ENCODE measurements at regions not wholly inside any gene's neighbourhood (a gene's known extent, or its start where the extent isn't known, plus 50 kb on each side); places are given as distances from the start of the nearest gene placed in this dataset.
"Not testable (repeated sequence)": the region's sequence is repeated elsewhere in the genome, so short reads cannot be mapped to it uniquely, and the experiment has no call there.

DNA sequence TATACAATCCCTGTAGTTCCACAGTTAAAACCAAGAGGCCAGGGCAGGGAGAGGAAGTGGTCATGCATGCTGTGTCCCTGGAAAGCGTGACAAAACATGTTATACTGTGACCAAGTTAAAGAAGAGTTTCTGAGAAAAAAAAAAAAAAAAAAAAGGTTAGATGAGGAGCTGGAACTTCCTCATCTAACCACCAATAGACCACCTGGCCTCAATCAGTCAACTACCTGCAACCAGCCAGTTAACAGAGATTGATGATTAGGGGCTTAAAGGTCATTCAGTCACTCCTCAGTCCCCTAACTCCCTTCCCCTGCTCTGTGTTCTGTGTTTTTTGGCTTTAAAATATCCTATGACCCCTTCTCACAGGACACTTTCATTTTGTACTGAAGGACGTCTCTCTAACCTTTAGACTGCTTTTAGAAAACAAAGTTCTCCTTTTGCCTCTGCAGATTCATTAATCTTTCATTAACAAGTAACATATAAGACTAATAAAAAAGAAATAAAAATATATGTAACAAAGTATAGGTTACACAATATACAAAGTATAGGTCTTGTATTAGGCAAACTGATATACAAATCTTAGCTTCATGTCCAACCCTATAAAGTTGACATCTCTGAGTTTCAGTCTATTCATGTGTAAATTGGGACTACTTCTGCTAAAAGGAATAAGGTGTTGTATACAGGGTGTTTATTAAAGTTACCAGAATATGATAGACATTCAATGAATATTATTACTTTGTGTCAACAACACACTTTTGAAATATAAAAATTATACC, 179.1 kb upstream of the NDST4 start:
- no peak for DNase-seq

- DNase-seq, result no peak
These were observed 174.0 kb upstream of the NDST4 start for GRCh38 chr4:115287426-115287825.

DNA sequence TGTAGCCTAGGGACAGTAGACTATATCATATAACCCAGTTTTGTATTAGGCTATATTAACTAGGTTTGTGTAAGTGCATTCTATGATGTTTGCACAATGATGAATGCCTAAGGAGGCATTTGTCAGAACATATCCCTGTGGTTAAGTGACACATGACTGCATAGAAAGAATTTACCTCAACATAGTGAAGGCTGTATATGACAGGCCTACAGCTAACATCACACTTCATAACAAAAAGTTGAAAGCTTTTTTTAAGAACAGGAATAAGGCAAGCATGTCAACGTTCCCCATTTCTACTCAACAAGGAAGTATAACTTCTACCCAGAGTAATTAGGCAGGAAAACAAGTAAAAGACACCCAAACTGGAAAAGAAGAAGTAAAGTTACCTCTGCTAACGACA, 165.9 kb upstream of the NDST4 start:
- DNase-seq, result no peak

DNA sequence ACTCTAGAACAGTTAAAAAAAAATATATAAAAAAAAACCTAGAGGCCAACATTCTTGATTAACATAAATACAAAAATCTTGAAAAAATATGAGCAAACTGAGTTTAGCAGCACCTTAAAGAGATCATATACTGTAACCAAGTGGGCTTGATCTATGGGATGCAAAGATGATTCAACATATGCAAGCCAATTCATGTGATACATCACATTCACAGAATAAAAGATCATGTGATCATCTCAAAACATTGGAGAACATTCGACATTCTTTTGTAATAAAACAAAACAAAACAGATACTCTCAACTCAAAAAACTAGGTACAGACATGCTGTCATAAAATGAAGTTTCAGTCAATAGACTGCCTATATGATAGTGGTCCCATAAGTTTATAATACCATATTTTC, 165.4 kb upstream of the NDST4 start:
- DNase-seq, result no peak

- DNase-seq, result no peak
These were observed 162.2 kb upstream of the NDST4 start for GRCh38 chr4:115275615-115276014.

DNA sequence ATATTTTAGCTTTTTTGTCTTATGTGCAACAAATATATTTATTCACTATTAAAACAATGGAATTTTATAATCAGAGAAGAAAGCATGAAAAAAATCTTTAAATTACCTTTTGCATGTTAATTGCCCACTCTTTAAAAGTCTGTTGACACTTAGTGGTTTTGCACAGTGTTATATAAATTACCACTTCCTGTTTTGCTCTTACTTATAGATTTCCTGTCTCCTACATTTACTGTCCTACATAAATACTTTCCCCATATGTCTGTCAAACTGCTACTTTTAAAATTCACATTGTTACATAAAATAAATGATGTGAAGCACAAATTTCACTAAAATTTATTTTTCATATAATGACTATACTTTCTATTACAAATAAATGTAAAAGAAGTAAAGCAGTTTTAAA, 161.1 kb upstream of the NDST4 start:
- no peak for DNase-seq

DNA sequence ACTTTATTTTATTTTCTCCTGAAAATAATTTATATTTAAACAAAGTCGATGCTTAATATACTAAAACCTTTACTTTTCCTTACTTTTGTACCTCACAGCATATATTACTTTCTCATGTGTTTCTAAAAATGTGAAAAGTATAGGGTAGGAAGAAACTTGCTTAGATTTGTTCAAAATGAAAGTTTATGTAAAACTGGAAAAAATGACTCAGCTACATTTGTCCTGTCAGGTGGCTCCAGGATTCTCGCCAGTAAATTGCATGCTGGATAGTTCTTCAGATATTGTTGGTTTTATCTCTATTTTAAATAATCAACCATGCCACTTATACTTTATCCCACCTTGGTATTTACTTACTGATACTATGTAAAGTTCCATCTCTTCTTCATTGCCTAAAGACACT, 159.2 kb upstream of the NDST4 start:
- DNase-seq, result no peak

GRCh38 chr4:115272185-115272584, 158.8 kb upstream of the NDST4 start:
- no peak for DNase-seq

- no peak for DNase-seq
These were observed 146.8 kb upstream of the NDST4 start for GRCh38 chr4:115260195-115260594.

DNA sequence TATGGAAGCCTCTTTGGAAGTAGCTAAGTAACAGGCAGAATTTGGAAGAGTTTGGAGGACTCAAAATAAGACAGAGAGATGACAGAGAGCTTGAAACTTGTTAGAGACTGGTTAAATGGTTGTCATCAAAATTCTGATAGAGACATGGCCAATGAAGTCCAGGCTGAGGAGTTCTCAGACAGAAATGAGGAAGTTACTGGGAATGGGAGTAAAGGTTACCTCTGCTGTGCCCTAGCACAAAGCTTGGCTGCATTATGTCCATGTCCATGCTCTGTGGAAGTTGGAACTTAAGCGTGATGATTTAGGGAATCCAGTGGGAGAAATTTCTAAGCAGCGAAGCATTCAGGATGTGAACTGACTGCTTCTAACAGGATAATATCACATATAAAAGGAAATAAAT, 146.2 kb upstream of the NDST4 start:
- DNase-seq, result no peak

DNA sequence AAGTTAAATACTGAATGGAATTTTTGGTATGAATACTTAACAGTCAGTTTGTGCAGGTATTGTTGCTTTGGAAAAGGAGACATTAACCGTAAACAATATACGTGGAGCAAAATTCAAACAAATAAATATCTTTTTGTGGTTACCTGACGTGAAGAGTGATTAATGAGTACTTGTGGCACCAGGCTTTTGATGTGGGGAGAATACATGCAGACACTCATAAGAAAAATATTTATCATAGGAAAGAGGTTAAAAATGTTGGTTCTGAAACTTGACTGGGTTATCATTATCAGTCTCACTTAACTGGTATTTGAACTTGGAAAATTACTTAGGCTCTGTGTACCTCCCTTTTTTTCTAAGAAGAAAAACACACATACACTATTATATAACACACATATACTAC, 136.4 kb upstream of the NDST4 start:
- no peak for DNase-seq

DNA sequence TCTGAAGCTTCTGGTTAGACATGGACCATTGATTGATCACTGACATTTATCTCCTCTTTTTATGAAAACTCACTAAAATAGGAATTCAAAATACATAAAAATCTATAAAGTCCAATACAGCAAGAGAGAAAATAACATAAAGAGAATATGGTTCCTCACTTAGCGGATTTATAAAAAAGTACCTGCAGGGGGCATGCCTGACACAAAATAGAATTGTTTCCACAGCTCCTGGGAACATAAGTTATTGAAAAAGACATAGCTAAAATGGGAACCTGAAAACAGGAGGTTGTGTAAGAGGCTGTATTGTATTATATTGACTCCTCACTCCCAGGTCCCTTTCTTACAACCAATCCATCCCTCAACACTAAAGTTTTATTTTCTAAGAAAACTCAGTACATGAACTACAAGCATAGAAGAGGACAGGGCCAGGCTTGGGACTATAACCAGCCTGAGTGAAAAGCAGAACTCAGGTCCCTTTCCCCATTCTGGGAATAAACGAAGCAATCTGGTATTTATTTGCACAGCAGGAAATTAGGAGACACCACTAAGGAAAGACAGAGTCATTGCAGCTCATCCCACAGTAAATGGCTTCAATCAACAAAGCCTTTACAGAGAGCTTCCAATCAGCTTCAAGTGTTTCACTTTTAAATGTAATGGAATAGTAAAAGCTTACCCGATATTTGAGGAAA, 121.1 kb upstream of the NDST4 start:
- DNase-seq, result peak; percentile 29

GRCh38 chr4:115233600-115233999, 120.2 kb upstream of the NDST4 start:
- no peak for DNase-seq

GRCh38 chr4:115229873-115230272, 116.5 kb upstream of the NDST4 start:
- no peak for DNase-seq

DNA sequence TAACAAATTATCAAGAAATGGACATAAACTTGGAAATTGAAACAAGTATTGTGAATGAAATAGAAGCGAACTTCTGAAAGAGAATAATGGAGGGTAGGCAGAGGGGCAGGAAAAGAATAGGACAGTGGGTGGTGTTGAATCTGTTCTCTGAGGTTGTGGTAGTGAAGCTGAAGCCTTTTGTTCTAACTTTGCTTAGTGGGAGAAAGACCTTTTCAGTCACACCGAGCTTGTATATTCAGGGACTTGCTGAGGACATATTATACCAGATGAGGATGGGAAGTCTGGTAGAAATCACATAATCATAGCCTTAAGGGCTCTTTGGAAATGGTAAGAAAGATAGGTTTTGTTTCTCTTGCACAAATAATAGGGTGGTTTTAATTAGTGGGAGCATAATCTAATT, 115.4 kb upstream of the NDST4 start:
- no peak for DNase-seq

DNA sequence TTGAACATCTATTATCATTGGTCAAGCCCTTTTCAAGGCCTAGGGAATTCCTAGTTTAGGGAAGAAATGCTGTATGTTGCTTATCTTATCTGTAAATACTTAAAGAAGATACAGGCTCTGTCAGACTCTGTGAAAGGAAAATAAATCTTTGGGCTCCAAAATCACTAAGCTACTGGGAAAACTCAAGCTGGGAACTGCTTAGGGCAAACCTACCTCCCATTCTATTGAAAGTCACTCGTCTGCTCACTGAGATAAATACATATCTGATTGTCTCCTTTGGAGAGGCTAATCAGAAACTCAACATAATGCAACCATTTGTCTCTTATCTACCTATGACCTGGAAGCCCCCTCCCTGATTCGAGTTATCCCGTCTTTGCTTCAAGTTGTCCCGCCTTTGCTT, 108.6 kb upstream of the NDST4 start:
- no peak for DNase-seq

GRCh38 chr4:115219862-115220261, 106.4 kb upstream of the NDST4 start:
- no peak for DNase-seq

GRCh38 chr4:115219315-115219860, 106.0 kb upstream of the NDST4 start:
- no peak for DNase-seq

DNA sequence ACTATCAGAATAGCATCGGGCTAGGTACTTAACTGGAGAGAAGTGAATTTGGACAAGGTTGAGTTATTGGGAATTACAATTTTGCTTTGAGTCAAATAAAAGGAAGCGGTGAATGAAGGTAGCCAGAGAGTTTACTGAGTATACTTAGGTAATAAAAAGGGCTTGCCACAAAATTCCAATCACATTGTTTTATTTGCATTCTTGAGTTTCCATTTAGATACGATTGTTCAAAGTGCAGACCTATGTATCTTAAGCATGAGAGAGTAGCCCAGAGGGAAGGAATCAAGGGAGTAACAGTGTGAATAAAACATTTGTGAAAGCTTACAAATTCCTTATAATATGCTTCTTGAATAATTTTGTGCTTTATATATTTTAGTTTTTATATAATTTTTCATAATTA, 102.5 kb upstream of the NDST4 start:
- no peak for DNase-seq

- no peak for DNase-seq
These were observed 100.3 kb upstream of the NDST4 start for GRCh38 chr4:115213716-115214115.

DNA sequence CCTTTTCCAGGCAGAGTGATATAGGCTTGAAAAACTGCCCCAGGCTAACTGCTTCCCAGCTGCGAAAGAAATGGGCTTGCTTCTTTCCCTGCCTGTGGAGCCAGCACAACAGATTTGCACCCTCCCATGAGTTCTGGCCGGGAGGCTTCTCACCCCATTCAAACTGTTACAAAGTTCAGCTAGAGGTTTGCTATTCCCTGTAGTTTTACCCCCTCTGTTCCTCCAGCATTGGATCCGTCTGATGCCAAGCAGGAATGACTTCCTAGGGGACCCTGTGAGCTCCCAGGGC, 87.6 kb upstream of the NDST4 start:
- DNase-seq, result no peak

GRCh38 chr4:115200201-115201041, 87.0 kb upstream of the NDST4 start:
- not testable (repeated sequence) for DNase-seq

DNA sequence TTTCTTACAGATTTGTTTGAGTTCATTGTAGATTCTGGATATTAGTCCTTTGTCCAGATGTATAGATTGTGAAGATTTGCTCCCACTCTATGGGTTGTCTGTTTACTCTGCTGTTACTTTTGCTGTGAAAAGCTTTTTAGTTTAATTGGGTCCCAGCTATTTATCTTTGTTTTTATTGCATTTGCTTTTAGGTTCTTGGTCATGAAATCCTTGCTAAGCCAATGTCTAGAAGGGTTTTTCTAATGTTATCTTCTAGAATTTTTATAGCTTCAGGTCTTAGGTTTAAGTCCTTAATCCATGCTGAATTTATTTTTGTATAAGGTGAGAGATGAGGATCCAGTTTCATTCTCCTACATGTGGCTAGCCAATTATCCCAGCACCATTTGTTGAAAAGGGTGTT, 81.2 kb upstream of the NDST4 start:
- not testable (repeated sequence) for DNase-seq

GRCh38 chr4:115190529-115190928, 77.1 kb upstream of the NDST4 start:
- no peak for DNase-seq
